ENCODE measurements at regions not wholly inside any gene's neighbourhood (a gene's known extent, or its start where the extent isn't known, plus 50 kb on each side); places are given as distances from the start of the nearest gene placed in this dataset.

DNA sequence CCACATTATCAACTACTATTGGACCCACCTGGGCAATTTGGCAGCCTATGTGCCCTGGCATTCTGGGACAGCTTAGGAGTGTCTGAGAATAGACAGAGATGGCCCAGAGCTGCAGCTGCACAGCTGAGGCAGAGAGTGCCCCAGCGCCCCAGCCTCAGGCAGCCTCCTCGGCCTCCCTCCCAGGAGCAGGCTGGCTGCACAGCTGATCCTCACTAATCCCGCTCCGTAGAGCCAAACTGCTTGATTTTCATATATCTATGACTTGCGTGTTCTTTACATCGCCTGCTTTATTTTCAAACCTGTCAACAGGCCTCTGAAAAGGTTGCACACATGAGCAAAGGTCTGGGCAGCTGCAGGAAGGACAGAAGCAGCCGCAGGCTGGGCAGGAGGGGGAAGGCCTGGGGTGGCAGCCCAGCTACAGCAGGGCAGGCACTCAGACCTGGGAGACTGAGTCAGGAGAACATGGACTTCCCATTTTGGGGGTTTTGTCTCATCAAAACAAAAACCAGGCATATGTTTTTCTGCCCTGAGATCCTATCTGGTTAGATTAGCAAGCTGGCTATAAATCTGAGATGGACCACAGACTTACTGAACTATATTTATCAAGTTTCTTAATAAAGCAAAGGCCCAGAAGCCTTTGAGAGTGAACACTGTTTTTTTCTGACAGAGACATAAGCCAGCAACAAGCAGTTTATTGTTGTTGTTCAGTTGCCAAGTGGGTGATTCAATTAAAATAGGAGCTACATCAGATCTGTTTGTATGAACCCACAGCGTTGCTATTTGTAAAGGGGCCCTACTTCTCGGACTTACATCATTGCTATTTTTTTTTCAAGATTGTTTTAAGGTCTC is 301.8 kb upstream of the DUSP10 start:
- H3K4me3 ChIP-seq (ENCODE audit: low read length) = no peak overlapping the region
- H3K9ac ChIP-seq (ENCODE audit: low read length) = no peak overlapping the region
- no peaks in the 10 kb centered on the region for H4K20me1 ChIP-seq (ENCODE audit: low read length)
- no peaks in the 10 kb centered on the region for H3K9me3 ChIP-seq (ENCODE audit: low read length)
- TF ChIP-seq, protein P1, sequence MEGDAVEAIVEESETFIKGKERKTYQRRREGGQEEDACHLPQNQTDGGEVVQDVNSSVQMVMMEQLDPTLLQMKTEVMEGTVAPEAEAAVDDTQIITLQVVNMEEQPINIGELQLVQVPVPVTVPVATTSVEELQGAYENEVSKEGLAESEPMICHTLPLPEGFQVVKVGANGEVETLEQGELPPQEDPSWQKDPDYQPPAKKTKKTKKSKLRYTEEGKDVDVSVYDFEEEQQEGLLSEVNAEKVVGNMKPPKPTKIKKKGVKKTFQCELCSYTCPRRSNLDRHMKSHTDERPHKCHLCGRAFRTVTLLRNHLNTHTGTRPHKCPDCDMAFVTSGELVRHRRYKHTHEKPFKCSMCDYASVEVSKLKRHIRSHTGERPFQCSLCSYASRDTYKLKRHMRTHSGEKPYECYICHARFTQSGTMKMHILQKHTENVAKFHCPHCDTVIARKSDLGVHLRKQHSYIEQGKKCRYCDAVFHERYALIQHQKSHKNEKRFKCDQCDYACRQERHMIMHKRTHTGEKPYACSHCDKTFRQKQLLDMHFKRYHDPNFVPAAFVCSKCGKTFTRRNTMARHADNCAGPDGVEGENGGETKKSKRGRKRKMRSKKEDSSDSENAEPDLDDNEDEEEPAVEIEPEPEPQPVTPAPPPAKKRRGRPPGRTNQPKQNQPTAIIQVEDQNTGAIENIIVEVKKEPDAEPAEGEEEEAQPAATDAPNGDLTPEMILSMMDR (conservative IDR thresholded peaks at IDR 0.05; ENCODE audit: low read depth, low read length) = no peak
- no peak for TF ChIP-seq EZH2phosphoT487 (IDR thresholded peaks at IDR 0.05; ENCODE audit: borderline replicate concordance, low read length)
- TF ChIP-seq EZH2 (IDR thresholded peaks at IDR 0.05; ENCODE audit: low read length, unreplicated experiment) = no peak
- H3K79me2 ChIP-seq (ENCODE audit: low read length) = no peaks in the 10 kb centered on the region
- CTCF ChIA-PET = no interaction called here
- H3K27me3 ChIP-seq (ENCODE audit: low read length) = no peaks in the 10 kb centered on the region
- BruUV-seq (replicated peaks) = no TSS peak
- DNase-seq (peak; percentile 26), ATAC-seq (no peak; the same call in 1 of the 2 replicates)
- no peak overlapping the region for H3K27ac ChIP-seq (ENCODE audit: low read length)
- no peaks in the 10 kb centered on the region for H3K36me3 ChIP-seq (ENCODE audit: low read depth, low read length)
- no peak overlapping the region for H2AFZ ChIP-seq (ENCODE audit: low read length)
- POLR2A ChIA-PET (ENCODE audit: unreplicated experiment) = no interaction called here
- intact Hi-C loops (cut with micrococcal nuclease) = no loop called here
- H3F3A ChIP-seq (ENCODE audit: low read length, unreplicated experiment) = no peaks in the 10 kb centered on the region
- H3K9me2 ChIP-seq (replicated peaks; ENCODE audit: low read length) = no peaks in the 10 kb centered on the region
- no peak overlapping the region for H3K4me2 ChIP-seq (ENCODE audit: low read length)
- no peaks in the 10 kb centered on the region for H3K4me1 ChIP-seq (ENCODE audit: insufficient read depth, low read length)

DNA sequence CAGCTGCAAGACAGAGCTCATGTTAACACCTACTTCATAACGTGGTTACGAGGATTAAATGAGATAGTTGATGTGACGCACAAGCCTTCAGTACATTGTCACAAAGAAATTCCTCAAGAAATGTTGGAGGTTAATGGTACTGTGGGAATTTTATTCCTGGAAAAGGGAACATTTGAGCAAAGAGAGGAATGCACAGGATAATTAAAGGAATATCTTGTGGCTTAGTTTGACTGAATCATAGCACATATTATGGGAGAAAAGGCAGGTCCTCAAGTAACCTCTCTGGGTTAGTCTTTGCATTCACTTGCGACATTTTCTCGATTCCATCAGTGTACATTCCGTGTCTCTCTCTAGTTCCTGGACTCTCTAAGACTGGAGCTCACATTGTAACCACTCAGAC is 300.2 kb upstream of the DUSP10 start:
- Histone ChIP-seq H3K4me3 (ENCODE audit: low read length) (no peak overlapping the region), H3K36me3 (ENCODE audit: low read depth, low read length) (no peaks in the 10 kb centered on the region), H3K9ac (ENCODE audit: low read length) (no peak overlapping the region), H3K27me3 (ENCODE audit: low read length) (no peaks in the 10 kb centered on the region; the same call in 1 of the 2 replicates), H3K9me3 (ENCODE audit: low read length) (no peaks in the 10 kb centered on the region), H3K79me2 (ENCODE audit: low read length) (no peaks in the 10 kb centered on the region), H3F3A (ENCODE audit: low read length, unreplicated experiment) (no peaks in the 10 kb centered on the region), H3K9me2 (replicated peaks; ENCODE audit: low read length) (no peaks in the 10 kb centered on the region), H3K27ac (ENCODE audit: low read length) (no peak overlapping the region), H3K4me2 (ENCODE audit: low read length) (no peak overlapping the region), H4K20me1 (ENCODE audit: low read length) (no peaks in the 10 kb centered on the region), H3K4me1 (ENCODE audit: insufficient read depth, low read length) (no peaks in the 10 kb centered on the region), H2AFZ (ENCODE audit: low read length) (no peak overlapping the region)
- POLR2A ChIA-PET (ENCODE audit: unreplicated experiment) = no interaction called here
- CTCF ChIA-PET = no interaction called here
- TF ChIP-seq EZH2 (IDR thresholded peaks at IDR 0.05; ENCODE audit: low read length, unreplicated experiment) = no peak
- TF ChIP-seq EZH2phosphoT487 (IDR thresholded peaks at IDR 0.05; ENCODE audit: borderline replicate concordance, low read length) = no peak
- TF ChIP-seq, protein P1 (conservative IDR thresholded peaks at IDR 0.05; ENCODE audit: low read depth, low read length) = no peak
- BruUV-seq (replicated peaks) = no TSS peak
- ATAC-seq = no peak
- intact Hi-C loops (cut with micrococcal nuclease) = no loop called here
- no peak for DNase-seq

DNA sequence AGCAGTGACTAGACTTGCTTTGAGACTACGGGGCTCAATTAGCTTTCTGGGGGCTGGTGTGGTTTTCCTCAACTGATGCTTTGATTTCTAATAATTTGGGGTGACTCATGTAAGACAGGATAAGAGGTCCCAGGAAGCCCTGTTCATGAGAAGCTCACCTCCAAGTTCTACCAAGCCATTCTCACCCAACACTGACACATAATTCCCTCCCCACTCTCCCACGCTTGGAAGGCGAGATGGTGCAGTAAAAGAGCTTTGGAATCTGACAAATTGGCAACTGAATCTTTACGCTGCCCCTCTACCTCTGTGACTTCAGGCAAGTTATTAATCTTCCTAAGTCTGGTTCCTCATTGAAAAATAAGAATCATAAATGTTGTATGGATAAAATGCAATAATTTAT is 299.1 kb upstream of the DUSP10 start:
- DNase-seq = no peak
- no peak overlapping the region for H3K27ac ChIP-seq (ENCODE audit: low read length)
- intact Hi-C loops (cut with micrococcal nuclease) = no loop called here
- no peaks in the 10 kb centered on the region for H3F3A ChIP-seq (ENCODE audit: low read length, unreplicated experiment)
- no peak overlapping the region for H3K4me2 ChIP-seq (ENCODE audit: low read length)
- H3K9me2 ChIP-seq (replicated peaks; ENCODE audit: low read length) = no peaks in the 10 kb centered on the region
- ChIA-PET CTCF (no interaction called here), POLR2A (ENCODE audit: unreplicated experiment) (interaction anchor here (0.6 to 0.7 kb wide), 2 partner anchors 20 to 368 kb away, joined by 3 read pairs; no protein-coding TSS in a partner anchor)
- H3K79me2 ChIP-seq (ENCODE audit: low read length) = no peaks in the 10 kb centered on the region
- TF ChIP-seq EZH2phosphoT487 (IDR thresholded peaks at IDR 0.05; ENCODE audit: borderline replicate concordance, low read length) (no peak), EZH2 (IDR thresholded peaks at IDR 0.05; ENCODE audit: low read length, unreplicated experiment) (no peak)
- TF ChIP-seq, protein P1 (conservative IDR thresholded peaks at IDR 0.05; ENCODE audit: low read depth, low read length) = no peak
- no peaks in the 10 kb centered on the region for H3K36me3 ChIP-seq (ENCODE audit: low read depth, low read length)
- no peaks in the 10 kb centered on the region for H3K9me3 ChIP-seq (ENCODE audit: low read length)
- no TSS peak for BruUV-seq (replicated peaks)
- no peak for ATAC-seq
- no peak overlapping the region for H2AFZ ChIP-seq (ENCODE audit: low read length)
- H4K20me1 ChIP-seq (ENCODE audit: low read length) = no peaks in the 10 kb centered on the region
- H3K4me3 ChIP-seq (ENCODE audit: low read length) = no peak overlapping the region
- no peaks in the 10 kb centered on the region; the same call in 1 of the 2 replicates for H3K27me3 ChIP-seq (ENCODE audit: low read length)
- no peak overlapping the region for H3K9ac ChIP-seq (ENCODE audit: low read length)
- no peaks in the 10 kb centered on the region for H3K4me1 ChIP-seq (ENCODE audit: insufficient read depth, low read length)

All from PC-3 (cell line).